ENCODE measurements at regions not wholly inside any gene's neighbourhood (a gene's known extent, or its start where the extent isn't known, plus 50 kb on each side); places are given as distances from the start of the nearest gene placed in this dataset.

DNA sequence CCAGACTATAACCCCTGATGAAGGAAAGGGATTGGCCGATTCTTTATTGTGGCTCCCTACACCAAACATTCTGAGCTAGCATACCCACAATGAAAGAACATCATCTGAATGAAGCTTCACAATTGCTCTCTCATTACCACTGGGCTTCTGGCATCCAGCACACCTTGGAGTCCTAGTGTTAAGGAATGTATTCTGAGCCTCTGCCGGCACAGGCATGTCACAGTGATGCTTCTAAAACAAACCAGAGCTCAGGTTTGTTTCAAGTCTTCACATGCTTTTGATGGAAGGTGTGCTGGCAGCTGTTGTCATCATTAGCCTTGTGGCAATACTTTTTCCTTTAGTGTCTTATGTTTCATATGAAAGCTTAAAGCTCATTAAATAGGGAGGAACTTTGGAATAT, 76.3 kb upstream of the RBBP8 start:
- H3K27me3 Mint-ChIP-seq (ENCODE audit: low read depth in 3 of 3), result peaks cover 0 to 3% (median 3%) of the 10 kb centered on the region in 3 donors
- no peak overlapping the region for H3K27ac ChIP-seq (ENCODE audit: low read depth in 1 of 2, low read length in 2 of 2)
- no peaks in the 10 kb centered on the region for H3K79me2 ChIP-seq (ENCODE audit: insufficient read depth, low read length)
- H3K9me3 Mint-ChIP-seq, result peaks cover 0 to 2% (median 0%) of the 10 kb centered on the region in 7 donors
- H3K27me3 ChIP-seq (ENCODE audit: control insufficient read depth in 2 of 2, insufficient read depth in 2 of 2, low read length in 2 of 2), result no peaks in the 10 kb centered on the region
- no peak overlapping the region for H3K27ac Mint-ChIP-seq
- H3K4me1 ChIP-seq (ENCODE audit: control insufficient read depth in 1 of 2, insufficient read depth in 2 of 2, low read length in 2 of 2), result no peaks in the 10 kb centered on the region
- H3K9me3 ChIP-seq (replicated peaks in 1 of 2; ENCODE audit: control insufficient read depth in 1 of 2, insufficient read depth in 1 of 2, low read length in 2 of 2), result no peaks in the 10 kb centered on the region
- intact Hi-C loops (cut with micrococcal nuclease), result no loop called here
- H3K4me2 ChIP-seq (replicated peaks; ENCODE audit: extremely low read depth, low read length, poor library complexity, severe bottlenecking), result no peak overlapping the region
- H3K4me3 ChIP-seq (replicated peaks in 1 of 3; ENCODE audit: low read depth in 2 of 3, low read length in 3 of 3), result no peak overlapping the region
- WGBS (ENCODE audit: insufficient coverage), result 100% methylated on average over 1 of the region's 2 CpGs
- no peaks in the 10 kb centered on the region for H3K4me1 Mint-ChIP-seq
- no peak for TF ChIP-seq CTCF (IDR thresholded peaks at IDR 0.05)
- H3K36me3 Mint-ChIP-seq, result no peaks in the 10 kb centered on the region
- H2AFZ ChIP-seq (ENCODE audit: insufficient read depth, low read depth, low read length, poor library complexity, severe bottlenecking), result no peak overlapping the region
- H3K36me3 ChIP-seq (replicated peaks in 1 of 2; ENCODE audit: control insufficient read depth in 1 of 2, insufficient read depth in 2 of 2, low read length in 2 of 2), result no peaks in the 10 kb centered on the region
- no peak for DNase-seq
- H3K4me3 Mint-ChIP-seq, result no peak overlapping the region
- no peak overlapping the region for H3K9ac ChIP-seq (ENCODE audit: insufficient read depth, low read length, poor library complexity, severe bottlenecking)
- H4K20me1 ChIP-seq (ENCODE audit: insufficient read depth, low read length), result no peaks in the 10 kb centered on the region

- no peak overlapping the region for H3K27ac ChIP-seq (ENCODE audit: low read depth in 1 of 2, low read length in 2 of 2)
- intact Hi-C loops (cut with micrococcal nuclease), result no loop called here
- no peaks in the 10 kb centered on the region for H3K4me1 ChIP-seq (ENCODE audit: control insufficient read depth in 1 of 2, insufficient read depth in 2 of 2, low read length in 2 of 2)
- no peak for DNase-seq
- no CpG with 5 or more reads among the region's 1 CpG for WGBS (ENCODE audit: insufficient coverage)
- Mint-ChIP-seq H3K4me3 (no peak overlapping the region), H3K36me3 (no peaks in the 10 kb centered on the region), H3K27me3 (ENCODE audit: low read depth in 3 of 3) (peaks cover 0 to 3% (median 3%) of the 10 kb centered on the region in 3 donors), H3K9me3 (peaks cover 0 to 2% (median 0%) of the 10 kb centered on the region in 7 donors), H3K27ac (no peak overlapping the region), H3K4me1 (no peaks in the 10 kb centered on the region)
- H3K9ac ChIP-seq (ENCODE audit: insufficient read depth, low read length, poor library complexity, severe bottlenecking), result no peak overlapping the region
- H3K79me2 ChIP-seq (ENCODE audit: insufficient read depth, low read length), result no peaks in the 10 kb centered on the region
- no peak overlapping the region for H3K4me2 ChIP-seq (replicated peaks; ENCODE audit: extremely low read depth, low read length, poor library complexity, severe bottlenecking)
- no peaks in the 10 kb centered on the region for H3K9me3 ChIP-seq (replicated peaks in 1 of 2; ENCODE audit: control insufficient read depth in 1 of 2, insufficient read depth in 1 of 2, low read length in 2 of 2)
- no peaks in the 10 kb centered on the region for H3K27me3 ChIP-seq (ENCODE audit: control insufficient read depth in 2 of 2, insufficient read depth in 2 of 2, low read length in 2 of 2)
- no peaks in the 10 kb centered on the region for H3K36me3 ChIP-seq (replicated peaks in 1 of 2; ENCODE audit: control insufficient read depth in 1 of 2, insufficient read depth in 2 of 2, low read length in 2 of 2)
- H3K4me3 ChIP-seq (replicated peaks in 1 of 3; ENCODE audit: low read depth in 2 of 3, low read length in 3 of 3), result no peak overlapping the region
- TF ChIP-seq CTCF (IDR thresholded peaks at IDR 0.05), result no peak
- no peak overlapping the region for H2AFZ ChIP-seq (ENCODE audit: insufficient read depth, low read depth, low read length, poor library complexity, severe bottlenecking)
- H4K20me1 ChIP-seq (ENCODE audit: insufficient read depth, low read length), result no peaks in the 10 kb centered on the region
Observed at GRCh38 chr18:22858121-22858520, 75.0 kb upstream of the RBBP8 start.

All from CD14-positive monocyte (primary cell).